ENCODE measurements at regions not wholly inside any gene's neighbourhood (a gene's known extent, or its start where the extent isn't known, plus 50 kb on each side); places are given as distances from the start of the nearest gene placed in this dataset.

DNA sequence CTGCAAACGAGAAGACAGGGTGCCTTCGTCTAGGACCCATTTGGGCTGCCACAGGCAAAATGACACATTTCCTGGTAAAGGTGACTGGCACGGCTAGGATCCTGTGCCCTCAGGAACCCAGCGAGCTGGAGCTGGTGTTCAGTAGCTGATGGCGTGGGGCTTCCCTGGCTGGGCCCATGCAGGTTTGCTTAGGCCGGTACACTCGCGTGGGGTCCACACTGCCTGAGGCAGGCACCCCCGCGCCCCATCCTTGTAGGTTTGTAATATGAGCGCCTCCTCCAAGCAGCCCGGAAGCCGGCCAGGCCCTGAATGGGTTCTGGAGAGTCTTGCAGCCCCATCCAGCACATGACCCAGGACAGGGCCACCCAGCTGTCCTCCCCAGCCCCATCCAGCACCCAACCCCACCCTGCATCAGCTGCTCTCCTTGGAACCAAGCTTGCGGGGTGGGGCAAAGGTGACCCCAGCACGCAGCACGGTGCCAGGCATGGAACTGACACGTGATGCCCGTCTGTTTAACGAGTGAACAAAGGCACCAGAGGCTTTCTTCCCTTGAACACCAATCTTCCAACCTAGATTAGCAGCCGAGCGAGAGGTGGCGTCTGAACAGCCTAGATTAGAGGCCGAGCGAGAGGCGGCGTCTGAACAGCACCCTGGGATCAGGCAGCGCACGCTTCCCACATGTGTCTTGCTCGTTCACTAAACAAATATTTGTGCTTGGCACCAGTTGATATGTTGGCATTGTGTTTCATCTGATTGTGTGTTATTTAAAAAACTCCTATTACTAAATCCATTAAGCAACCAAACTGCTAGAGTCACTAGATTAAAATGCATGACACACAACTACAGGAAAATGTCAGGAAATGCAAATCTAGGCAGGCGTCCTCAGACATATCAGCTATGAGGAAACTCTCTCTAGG lies 112.1 kb downstream of the DLL1 start:
- no peak for DNase-seq (ENCODE audit: low read depth in 3 of 3)

DNA sequence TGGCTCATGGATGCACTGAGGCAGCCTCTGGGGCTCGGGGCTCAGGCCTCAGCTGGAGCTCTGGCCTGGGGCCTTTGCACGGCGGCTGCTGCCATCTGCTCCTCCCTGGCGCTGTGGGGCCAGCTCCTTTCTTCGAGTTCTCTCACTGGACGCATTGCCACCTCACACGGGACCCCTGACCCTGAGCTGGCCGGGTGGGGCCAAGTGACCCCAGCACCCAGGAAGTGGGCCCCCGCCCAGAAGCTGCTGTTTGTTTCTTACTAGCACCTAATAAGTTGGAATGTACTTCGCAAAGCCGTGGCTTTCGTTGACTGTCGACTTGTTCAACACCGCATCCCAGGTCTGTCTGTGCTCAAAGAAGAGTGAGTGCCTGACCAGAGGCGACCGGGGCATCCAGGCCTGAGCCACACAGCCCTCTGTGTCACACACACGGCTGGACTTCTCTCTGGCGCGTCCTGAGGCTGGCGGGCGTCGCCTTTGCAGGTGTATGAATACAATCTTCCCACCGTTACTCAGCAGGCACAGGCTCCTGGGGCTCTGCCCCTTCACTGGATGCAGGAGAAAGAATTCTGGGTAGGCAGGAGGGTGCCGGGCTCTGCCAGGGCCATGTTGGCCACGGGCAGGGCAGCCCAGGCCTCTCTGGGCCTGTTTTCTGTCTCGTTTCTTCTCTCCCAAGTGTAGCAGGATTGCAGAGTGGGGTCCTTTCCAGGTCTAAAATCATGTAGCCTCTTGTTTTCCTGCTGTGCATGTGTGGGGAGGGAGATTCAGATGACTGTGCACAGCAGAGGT lies 112.9 kb downstream of the DLL1 start:
- DNase-seq (ENCODE audit: low read depth in 3 of 3) = no peak

DNA sequence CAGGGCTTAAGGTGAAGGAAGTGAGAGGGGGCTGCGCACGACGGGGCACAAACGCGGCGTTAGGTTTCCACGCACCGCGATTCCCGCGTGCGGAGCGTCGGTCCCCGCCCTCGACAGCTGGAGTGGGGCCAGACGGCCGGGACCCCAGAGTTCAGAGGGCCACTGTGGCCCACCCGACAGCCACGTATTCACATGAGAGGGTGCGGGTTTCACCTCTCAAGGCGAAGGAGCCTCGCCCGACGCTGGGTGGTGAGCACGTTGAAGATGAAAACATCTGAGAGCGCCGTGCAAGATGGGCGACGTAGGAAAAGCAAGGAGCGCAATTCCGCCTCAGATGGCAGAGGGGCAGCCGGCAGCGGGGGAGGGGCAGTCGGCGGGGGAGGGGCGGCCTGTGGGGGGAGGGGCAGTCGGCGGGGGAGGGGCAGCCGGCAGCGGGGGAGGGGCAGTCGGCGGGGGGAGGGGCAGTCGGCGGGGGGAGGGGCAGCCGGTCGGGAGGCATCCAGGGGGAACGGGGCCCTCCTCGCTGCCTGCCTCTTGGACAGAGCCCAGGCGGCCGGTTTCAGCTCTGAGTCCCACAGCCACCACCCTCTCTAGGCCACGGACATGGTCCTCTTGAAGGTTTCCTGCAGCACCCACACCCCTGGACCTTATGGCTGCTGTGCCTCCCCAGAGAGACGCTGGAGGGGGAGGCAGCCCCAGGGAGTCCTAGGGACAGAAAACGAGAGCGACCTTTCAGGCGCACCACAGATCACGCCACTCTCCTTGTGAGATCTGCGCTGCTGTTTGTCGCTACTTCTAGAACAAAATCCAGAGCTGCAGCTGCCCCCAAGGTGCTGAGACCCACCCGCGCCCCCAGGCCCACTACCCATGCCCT lies 113.7 kb downstream of the DLL1 start:
- no peak for DNase-seq (ENCODE audit: low read depth in 3 of 3)

DNA sequence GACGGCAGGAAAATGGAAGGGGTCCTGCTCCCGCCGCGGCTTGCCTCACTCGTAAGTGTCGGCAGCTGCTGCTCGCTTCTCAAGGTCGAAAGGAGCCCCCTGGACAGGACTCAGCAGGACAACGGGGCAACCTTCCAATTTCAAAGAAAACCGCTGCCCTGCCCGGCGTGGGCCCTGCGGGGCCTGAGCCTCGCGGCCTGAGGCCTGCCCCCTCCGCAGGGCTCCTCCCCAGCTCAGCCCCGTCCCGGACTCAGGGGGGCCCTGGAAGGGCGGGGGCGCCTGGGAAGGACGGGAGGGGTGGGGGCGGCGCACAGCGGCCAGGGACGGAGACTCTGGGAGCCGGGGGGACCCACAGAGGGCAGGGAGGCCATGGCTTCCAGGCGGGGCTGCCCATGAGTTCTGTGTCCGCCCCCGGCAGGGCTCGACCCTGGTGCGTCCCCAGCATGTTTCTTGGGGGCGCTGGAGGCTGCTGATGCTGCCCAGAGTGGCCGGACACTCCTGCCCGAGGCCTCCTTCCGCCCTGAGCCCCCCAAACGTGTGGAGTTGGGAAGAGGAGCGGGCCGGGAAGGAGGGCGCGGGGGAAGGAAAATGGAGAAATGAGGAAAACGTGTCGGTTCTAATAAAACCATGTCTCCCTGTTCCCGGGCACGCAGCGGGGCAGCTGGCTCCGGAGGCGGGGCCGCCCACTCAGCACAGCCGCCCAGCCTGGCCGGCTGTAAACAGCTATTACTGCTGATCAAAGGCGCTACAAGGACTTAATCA lies 114.6 kb downstream of the DLL1 start:
- DNase-seq (ENCODE audit: low read depth in 3 of 3) = no peak

DNA sequence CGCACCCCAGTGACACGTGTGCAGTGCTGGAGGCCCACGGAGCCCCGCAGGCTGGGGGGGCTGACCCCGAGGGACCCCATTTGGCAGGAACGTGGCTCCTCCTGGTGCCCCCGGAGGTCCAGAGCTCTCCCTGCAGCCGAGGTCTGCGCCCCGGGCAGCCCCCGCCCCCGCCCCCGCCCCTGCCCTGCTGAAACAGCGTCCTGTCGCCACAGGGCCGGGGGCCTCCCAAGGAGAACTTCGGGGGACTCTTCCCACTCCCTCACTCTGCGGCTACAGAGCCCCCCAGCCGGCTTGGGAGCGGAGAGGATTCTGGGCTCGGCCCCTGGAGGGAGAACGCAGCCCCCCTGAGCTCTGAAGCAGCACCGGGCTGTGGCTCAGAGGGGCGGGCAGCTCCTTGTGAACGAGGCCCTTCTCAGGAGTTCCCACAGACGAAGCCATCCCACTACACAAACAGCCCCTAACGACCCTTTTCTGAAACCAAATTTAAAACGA lies 115.2 kb downstream of the DLL1 start:
- no peak for DNase-seq (ENCODE audit: low read depth in 3 of 3)

DNA sequence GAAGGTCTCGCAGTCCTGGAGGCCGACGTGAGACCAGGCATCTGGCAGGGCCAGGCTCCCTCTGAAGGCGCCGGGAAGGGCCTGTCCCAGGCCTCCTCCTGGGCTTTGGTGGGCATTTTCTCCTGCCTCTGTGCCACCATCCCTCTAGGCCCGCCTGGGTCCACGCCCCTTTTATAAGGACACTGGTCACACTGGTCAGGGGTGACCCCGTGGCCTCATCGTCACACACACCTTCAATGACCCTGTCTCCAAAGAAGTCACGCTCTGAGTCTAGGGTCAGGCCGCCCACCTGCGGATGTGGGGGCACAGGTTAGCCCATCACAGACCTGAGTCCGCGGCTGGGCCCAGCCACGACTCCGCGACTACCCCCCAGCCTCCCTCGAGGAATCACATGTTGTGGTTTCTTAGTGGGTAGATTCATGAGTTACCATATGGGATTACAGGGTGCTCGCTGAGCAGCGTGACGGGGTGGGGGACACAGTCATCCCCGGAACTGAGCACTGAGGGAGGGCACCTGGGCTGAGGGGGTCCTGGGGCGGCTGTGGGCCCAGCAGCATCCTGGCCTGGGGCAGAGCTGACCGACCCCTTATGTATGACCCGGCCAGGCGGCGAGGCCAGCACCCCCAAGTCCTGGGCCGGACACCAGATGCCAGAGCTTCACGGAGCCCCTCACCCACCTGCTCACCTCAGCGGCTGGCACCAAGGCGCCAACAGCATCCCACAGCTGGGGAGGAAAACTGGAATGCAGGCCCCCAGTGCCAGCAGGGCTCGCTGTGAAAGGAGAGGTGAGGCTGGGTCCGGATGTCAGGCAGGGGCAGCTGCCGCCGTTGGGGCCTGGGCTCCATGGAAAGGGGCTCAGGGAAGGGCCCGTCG lies 115.9 kb downstream of the DLL1 start:
- DNase-seq (ENCODE audit: low read depth in 3 of 3) = no peak

DNA sequence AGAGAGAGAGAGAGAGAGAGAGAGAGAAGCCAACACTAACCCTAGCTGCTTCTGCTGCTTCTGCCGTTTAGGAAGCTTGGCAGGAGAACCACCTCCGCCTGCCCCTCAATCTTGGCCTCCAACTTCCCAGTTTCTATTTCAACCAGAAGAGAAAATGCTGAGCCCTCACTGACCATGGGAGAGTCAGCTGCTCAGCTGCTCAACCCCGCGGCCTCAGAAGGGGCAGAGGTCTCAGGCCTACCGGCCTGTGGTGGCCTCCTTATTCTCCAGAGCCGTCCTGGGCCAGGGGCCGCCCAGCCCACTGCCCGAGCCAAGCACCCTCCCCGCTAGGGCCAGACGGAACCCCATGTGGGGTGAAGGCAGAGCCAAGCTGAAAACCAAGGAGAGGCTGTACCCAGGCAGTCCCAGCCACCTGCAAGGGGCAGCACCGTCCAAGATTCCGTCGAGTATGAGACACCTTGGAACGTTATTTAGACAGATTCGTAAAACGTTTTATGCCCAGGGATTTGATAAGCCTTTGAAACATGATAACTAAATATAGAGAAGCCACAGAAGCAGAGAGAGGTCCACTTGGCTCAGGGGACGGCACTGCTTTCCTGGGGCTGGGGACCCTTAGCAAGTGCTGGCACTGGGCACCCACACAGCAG lies 116.6 kb downstream of the DLL1 start:
- DNase-seq (ENCODE audit: low read depth in 3 of 3) = no peak

DNA sequence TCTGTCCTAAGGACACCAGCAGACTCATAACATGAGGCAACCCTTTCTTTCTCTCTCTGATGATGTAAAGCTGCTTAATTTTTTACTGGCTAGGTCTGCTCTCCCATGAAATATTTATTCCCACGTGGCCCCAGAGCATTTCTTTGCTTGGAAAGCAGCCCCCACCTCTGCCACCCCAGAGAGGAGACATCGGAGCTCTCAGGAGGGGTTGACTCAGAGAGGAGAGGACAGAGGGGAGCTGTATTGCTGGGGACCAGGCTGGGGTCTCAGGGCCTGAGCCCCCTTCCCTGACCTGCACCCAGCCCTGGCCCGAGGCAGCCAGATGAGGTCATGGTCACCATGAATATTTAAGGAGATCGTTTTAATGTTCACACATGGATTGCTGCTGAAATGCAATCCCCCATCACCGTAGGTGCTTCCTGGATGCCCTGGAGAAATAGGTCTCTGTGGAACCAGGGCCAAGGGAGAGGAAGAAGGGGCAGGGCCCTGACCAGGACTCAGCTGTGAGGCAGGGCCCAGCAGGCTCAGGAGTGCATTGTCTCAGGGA lies 117.5 kb downstream of the DLL1 start:
- no peak for DNase-seq (ENCODE audit: low read depth in 3 of 3)

DNA sequence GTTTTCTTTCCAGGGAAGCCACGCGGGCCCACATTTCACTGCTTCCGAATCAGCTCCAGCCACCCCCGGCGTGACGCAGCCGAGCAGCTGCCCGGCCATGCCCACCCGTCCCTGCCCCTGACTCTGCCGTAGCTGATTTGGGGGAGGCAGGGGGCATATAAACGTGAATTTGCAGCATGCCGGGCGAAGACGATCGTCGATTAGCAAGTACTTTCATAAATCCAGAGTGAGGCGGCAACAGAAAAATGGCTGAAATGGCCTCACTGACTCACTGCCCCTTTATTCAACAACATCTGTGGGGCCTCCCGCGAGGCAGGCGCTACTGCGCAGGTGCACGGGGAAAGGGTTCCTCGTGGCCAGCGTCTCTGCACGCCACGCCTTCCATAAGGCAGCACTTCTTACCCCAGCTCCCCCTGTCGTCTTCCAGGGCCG lies 118.0 kb downstream of the DLL1 start:
- no peak for DNase-seq (ENCODE audit: low read depth in 3 of 3)

DNA sequence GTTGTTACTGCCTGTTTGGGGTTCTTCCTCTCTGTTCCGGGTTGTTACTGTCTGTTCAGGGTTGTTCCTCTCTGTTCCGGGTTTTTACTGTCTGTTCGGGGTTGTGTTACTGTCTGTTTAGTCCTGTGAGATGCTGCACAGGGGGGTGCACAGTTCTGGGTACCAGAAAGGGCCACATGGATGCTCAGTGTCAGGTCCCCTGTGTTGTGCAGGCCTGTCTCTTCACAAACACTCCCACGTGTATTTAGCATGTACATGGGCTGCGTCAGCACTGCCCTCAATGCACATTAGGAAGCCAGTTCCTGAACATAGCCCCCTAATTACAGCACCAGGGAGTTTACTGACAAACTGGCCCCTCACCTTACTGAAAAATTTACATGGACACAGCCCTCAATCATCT lies 118.5 kb downstream of the DLL1 start:
- DNase-seq (ENCODE audit: low read depth in 3 of 3) = no peak

DNA sequence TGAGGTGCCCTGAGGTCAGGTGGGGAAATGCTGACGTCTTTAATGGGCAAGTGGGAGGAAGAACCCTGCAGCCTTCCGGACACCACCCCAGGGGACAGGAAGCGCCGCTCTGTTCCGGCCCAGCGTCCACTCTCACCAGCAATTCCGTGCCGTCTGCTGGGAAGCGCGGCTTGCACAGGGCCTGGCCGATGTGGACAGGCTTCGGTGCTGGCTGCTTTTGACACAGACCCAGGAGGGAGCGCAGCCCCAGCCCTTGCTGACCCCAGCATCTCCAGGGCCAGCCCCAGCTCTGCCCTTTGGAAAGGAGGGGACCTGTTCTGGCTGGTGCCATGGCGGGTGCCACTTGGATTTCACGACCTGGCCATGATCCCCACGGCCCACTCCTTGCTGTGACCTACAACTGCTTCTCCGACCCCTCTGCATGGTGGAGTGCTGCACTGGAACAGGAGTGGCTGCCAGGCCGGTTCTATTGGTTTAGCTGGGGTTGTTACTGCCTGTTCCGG lies 123.2 kb downstream of the DLL1 start:
- no peak for DNase-seq (ENCODE audit: low read depth in 3 of 3)

DNA sequence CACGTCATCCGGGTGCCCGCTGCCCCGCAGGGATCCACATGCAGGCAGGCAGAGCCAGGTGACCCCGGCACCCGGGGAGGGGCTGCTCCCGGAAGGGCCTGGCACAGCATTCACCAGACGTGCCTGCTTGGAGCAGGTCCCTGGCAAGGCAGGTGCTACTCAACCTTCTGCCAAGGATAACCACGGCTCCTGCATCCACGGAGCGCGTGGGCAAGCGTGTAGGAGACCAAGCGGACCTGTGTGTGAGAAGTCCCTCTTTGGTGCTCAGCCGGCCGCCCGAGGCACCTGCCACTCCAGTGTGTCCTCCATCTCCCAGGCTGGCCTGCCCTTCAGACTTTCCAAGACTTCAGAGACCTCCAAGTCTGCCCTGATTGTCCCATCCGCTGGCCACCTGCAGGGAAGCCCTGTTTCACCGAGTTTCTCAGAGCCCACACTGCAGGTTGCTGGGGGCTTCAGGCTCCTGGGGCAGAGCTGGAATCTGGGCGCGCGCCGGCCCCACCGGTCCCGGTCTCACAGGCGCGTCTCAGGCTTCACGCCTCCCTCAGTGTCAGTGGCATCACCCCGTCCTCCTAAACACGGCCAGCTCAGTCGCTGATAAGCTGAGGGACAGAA lies 124.3 kb downstream of the DLL1 start:
- DNase-seq (ENCODE audit: low read depth in 3 of 3) = no peak

DNA sequence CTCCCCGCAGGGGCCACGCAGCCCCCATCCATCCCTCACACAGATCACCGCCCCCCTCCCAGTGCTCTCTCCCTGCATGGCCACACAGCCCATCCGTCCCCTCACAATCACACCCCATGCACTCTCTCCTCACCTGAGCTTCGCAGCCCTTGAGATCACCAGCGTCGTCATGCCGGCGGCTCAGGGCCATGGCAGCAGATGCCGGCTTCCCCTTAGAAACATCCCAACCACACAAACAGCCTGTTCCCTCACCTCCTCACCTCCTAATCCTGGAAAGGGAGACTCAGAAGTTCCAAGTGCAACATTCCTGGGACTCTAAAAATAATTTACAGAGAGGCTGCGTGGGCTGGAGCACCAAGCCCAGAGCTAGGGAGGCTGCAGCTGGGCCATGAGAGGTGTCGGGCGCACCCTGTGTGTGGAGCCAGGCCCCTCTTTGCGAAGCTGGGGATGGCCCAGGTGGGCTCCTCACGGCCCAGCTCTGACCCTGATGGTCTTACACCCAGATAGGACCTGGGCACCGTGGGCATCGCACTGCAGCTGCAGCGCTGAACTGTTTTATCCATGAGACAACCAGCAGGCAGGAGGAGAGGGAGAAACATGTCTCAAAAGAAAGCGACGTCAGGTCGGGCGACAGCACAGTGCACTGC lies 125.3 kb downstream of the DLL1 start:
- DNase-seq (ENCODE audit: low read depth in 3 of 3) = no peak

DNA sequence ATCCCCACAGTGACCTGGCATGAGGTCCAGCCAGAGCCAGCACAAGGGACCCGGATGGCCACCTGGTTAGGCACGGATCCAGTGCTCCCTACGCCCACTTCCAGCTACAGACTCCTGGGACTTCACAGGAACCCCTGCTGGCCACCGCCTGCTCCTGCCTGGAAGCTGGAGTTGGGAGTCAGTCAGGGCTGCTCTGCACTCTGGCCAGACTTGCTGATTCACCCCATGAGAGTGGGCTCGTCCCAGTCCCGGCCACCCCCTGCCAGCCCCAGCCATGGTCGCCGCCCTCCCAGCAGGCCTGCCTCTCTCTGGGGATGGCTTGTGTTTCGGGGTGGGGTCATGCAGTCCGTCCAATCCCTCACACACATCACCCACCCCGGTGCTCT lies 125.8 kb downstream of the DLL1 start:
- DNase-seq (ENCODE audit: low read depth in 3 of 3) = no peak

DNA sequence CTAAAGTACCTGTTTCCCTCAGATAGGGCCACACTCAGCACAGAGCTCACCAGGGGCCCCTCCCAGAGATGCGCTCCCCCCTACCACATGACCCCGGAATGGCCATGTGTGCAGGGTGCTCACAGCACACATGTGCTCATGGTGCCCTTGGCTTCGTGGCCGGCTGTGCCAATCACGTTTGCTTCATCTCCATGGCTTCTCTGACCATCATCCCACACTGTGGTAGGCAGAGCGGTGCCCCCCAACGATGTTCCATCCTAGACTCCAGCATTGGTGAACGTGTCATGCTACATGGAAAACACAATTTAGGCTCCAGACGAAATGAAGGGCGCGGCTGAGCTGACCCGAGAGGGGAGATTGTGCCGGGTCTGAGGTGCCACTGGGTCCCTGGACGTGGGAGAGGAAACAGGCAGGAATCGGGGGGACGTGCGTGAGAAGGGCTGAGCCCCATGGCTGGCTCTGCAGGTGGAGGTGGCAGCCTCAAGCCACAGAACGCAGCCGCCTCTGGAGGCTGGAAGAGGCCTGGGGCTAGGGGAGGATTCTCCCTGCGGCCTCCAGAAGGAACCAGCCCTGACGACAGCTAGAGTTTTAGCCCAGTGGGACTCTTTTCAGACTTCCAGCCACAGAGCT lies 126.5 kb downstream of the DLL1 start:
- DNase-seq (ENCODE audit: low read depth in 3 of 3) = no peak

DNA sequence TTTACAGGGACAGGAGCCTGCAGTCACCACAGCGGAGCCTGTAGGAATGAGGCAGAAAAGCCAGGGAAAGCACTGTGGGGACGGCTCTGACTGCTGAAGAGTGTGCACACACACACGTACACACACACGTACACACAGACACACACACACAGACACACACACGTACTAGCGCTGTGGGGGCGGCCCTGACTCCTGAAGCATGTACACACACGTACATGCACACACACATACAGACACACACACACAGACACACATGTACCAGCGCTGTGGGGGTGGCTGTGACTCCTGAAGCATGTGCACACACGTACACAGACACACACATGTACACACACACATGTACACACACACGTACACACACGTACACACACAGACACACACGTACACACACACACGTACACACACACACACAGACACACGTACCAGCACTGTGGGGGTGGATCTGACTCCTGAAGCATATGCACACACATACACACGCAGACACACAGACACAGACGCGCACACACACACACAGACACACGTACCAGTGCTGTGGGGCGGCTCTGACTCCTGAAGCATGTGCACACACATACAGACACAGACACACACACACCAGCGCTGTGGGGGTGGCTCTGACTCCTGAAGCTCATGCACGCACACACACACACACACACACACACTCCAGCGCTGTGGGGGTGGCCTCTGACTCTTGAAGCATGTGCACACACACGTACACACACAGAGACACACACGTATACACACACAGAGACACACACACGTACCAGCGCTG lies 127.3 kb downstream of the DLL1 start:
- no peak for DNase-seq (ENCODE audit: low read depth in 3 of 3)

Data from stimulated activated CD4-positive, alpha-beta T cell treated with anti-CD3 and anti-CD28 coated beads, TNF-alpha, amount 100 ng/mL, for 48 hours (primary cell).